ENCODE measurements at regions not wholly inside any gene's neighbourhood (a gene's known extent, or its start where the extent isn't known, plus 50 kb on each side); places are given as distances from the start of the nearest gene placed in this dataset.

DNA sequence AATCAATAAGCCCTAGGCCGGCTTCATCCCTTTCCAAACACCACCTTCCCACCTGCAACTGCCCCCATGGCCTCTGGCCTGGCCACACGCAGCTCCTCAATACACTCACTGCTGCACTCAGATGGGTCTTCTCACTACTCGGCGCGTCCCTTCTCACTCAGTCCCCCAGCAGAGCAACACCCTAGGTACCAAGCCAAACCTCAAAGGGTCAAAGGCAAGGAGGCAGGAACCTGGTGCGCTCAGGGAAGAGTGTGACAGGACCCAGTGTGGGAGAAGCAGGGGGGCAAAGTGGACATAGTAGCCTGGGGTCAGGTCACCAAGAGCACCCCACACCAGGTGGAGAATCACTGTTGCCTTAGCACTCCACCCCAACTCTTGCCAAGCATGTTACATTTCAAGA is 90.6 kb downstream of the TTC32 start:
- TF ChIP-seq, protein P1, sequence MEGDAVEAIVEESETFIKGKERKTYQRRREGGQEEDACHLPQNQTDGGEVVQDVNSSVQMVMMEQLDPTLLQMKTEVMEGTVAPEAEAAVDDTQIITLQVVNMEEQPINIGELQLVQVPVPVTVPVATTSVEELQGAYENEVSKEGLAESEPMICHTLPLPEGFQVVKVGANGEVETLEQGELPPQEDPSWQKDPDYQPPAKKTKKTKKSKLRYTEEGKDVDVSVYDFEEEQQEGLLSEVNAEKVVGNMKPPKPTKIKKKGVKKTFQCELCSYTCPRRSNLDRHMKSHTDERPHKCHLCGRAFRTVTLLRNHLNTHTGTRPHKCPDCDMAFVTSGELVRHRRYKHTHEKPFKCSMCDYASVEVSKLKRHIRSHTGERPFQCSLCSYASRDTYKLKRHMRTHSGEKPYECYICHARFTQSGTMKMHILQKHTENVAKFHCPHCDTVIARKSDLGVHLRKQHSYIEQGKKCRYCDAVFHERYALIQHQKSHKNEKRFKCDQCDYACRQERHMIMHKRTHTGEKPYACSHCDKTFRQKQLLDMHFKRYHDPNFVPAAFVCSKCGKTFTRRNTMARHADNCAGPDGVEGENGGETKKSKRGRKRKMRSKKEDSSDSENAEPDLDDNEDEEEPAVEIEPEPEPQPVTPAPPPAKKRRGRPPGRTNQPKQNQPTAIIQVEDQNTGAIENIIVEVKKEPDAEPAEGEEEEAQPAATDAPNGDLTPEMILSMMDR (conservative IDR thresholded peaks at IDR 0.05; ENCODE audit: low read depth, low read length) = no peak
- TF ChIP-seq EZH2phosphoT487 (IDR thresholded peaks at IDR 0.05; ENCODE audit: borderline replicate concordance, low read length) (no peak), EZH2 (IDR thresholded peaks at IDR 0.05; ENCODE audit: low read length, unreplicated experiment) (no peak)

Data from PC-3 (cell line).